Thyroid gland (tissue), 4 donors: ENCODE measurements at regions not wholly inside any gene's neighbourhood (a gene's known extent, or its start where the extent isn't known, plus 50 kb on each side); places are given as distances from the start of the nearest gene placed in this dataset.

Experiments
- DNase-seq, 2 donors: peaks; one replicate each; pipeline ENCODE4 v3.0.0-alpha.2; 2019
- H3K27ac ChIP-seq, 3 donors: fragments of 200-600 bp; sonication (generic); 1 replicate in 2 of 3; 2 replicates in 1 of 3; pipeline ENCODE4 v1.5.1; 2016 to 2019; ENCODE audit warnings: mild to moderate bottlenecking in 1 of 3, moderate library complexity in 1 of 3
- H3K27me3 ChIP-seq: fragments of 200-600 bp; sonication (generic); one replicate; pipeline ENCODE4 v1.5.1; 2019
- H3K36me3 ChIP-seq, 2 donors: fragments of 200-600 bp; sonication (generic); one replicate each; pipeline ENCODE4 v1.5.1; 2016 to 2019
- H3K4me1 ChIP-seq, 2 donors: fragments of 200-600 bp; sonication (generic); one replicate each; pipeline ENCODE4 v1.5.1; 2017 to 2019
- H3K4me3 ChIP-seq, 3 donors: fragments of 200-600 bp; sonication (generic); replicated peaks in 1 of 3; 1 replicate in 2 of 3; 2 replicates in 1 of 3; pipeline ENCODE4 v1.5.1; 2016; ENCODE audit warnings: mild to moderate bottlenecking in 1 of 3
- H3K9me3 ChIP-seq: fragments of 200-600 bp; sonication (generic); one replicate; pipeline ENCODE4 v1.5.1; 2017
- CTCF ChIP-seq, 6 experiments: fragments of 200-600 bp in 3 of 6; fragments of 450-650 bp in 3 of 6; sonication (generic) in 3 of 6; IDR thresholded peaks; one replicate each; pipeline ENCODE4 v1.5.1; 2016 to 2019; ENCODE audit warnings: antibody characterized with exemption in 6 of 6, mild to moderate bottlenecking in 2 of 6, inconsistent platforms in 1 of 6, moderate library complexity in 1 of 6
- POLR2A ChIP-seq, 2 donors: fragments of 450-650 bp; IDR thresholded peaks; one replicate each; pipeline ENCODE4 v1.6.1; 2017; ENCODE audit warnings: antibody characterized with exemption in 2 of 2, mild to moderate bottlenecking in 2 of 2, moderate library complexity in 1 of 2
- WGBS, 2 donors: methylation state at CpG; one replicate each; pipeline ENCODE4 v1.1.5; 2017; 5-methylcytosine and 5-hydroxymethylcytosine counted together
- intact Hi-C: fragments of 100-400 bp; cut with DNase I; formaldehyde crosslinking; loops from one replicate; pipeline ENCODE4 v1.15.1; 2023

GRCh38 chr6:26156850-26157250, 69.6 kb downstream of the HFE start:
- WGBS, 2 donors: 0 to 1% methylated on average over 17 to 18 of the region's 18 CpGs

GRCh38 chr6:26157251-26158075, 70.2 kb downstream of the HFE start:
- Histone ChIP-seq H3K4me1 (peaks cover 8 to 15% of the 10 kb centered on the region in 2 donors), H3K27me3 (no peaks in the 10 kb centered on the region), H3K27ac (peak overlapping the region; percentile 93 to 99 (median 99)), H3K36me3 (no peaks in the 10 kb centered on the region), H3K4me3 (peak overlapping the region; percentile 64 to 83 (median 70)), H3K9me3 (no peaks in the 10 kb centered on the region)
- intact Hi-C loops: loop anchor here (2.0 kb wide), 1 partner anchor 33 kb away; a partner anchor contains a TSS
- TF ChIP-seq POLR2A (IDR thresholded peaks at IDR 0.05): peak in 1 of 2 donors; percentile 54
- no peak for TF ChIP-seq CTCF (IDR thresholded peaks at IDR 0.05)
- no peak for DNase-seq
- WGBS, 2 donors: 1 to 3% methylated on average over 27 to 29 of the region's 29 CpGs

More at GRCh38 chr6:26156850-26157250, 69.6 kb downstream of the HFE start:
- intact Hi-C loops: loop anchor here (2.0 kb wide), 1 partner anchor 32 kb away; a partner anchor contains a TSS
- Histone ChIP-seq H3K36me3 (no peaks in the 10 kb centered on the region), H3K27me3 (no peaks in the 10 kb centered on the region), H3K4me1 (peaks cover 8 to 17% of the 10 kb centered on the region in 2 donors), H3K4me3 (peak overlapping the region; percentile 64 to 83 (median 70)), H3K27ac (peak overlapping the region; percentile 93 to 99 (median 99)), H3K9me3 (no peaks in the 10 kb centered on the region)
- no peak for TF ChIP-seq CTCF (IDR thresholded peaks at IDR 0.05)
- peak in 1 of 2 donors; percentile 41 for TF ChIP-seq POLR2A (IDR thresholded peaks at IDR 0.05)
- peak; percentile 77 to 78 for DNase-seq

DNA sequence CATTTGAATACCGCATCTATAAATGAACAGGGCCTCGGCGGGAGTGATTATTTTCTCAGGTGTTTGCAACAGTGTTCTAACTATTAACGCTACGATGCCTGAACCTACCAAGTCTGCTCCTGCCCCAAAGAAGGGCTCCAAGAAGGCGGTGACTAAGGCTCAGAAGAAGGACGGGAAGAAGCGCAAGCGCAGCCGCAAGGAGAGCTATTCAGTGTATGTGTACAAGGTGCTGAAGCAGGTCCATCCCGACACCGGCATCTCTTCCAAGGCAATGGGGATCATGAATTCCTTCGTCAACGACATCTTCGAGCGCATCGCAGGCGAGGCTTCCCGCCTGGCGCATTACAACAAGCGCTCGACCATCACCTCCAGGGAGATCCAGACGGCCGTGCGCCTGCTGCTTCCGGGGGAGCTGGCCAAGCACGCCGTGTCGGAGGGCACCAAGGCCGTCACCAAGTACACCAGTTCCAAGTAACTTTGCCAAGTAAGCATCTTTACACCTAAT, 70.9 kb downstream of the HFE start:
- H3K36me3 ChIP-seq: no peaks in the 10 kb centered on the region
- WGBS, 2 donors: 0 to 1% methylated on average over 28 of the region's 30 CpGs
- peak; percentile 82 to 84 for DNase-seq
- peak overlapping the region; percentile 27 to 51 (median 47) for H3K4me3 ChIP-seq
- no peaks in the 10 kb centered on the region for H3K27me3 ChIP-seq
- peak overlapping the region; percentile 80 to 92 (median 89) for H3K27ac ChIP-seq
- TF ChIP-seq CTCF (IDR thresholded peaks at IDR 0.05) (no peak), POLR2A (IDR thresholded peaks at IDR 0.05) (peak; percentile 96 to 99)
- H3K9me3 ChIP-seq: no peaks in the 10 kb centered on the region
- intact Hi-C loops: no loop called here
- H3K4me1 ChIP-seq: peaks cover 8 to 13% of the 10 kb centered on the region in 2 donors

- 0% methylated on average over 21 of the region's 21 CpGs for WGBS, 2 donors
- Histone ChIP-seq H3K4me1 (peaks cover 8 to 13% of the 10 kb centered on the region in 2 donors), H3K4me3 (peak overlapping the region; percentile 27 to 51 (median 47)), H3K27ac (peak overlapping the region; percentile 80 to 92 (median 89)), H3K36me3 (no peaks in the 10 kb centered on the region), H3K9me3 (no peaks in the 10 kb centered on the region), H3K27me3 (no peaks in the 10 kb centered on the region)
- DNase-seq: peak; percentile 63 to 72
- TF ChIP-seq POLR2A (IDR thresholded peaks at IDR 0.05): peak; percentile 4 to 39
- no peak for TF ChIP-seq CTCF (IDR thresholded peaks at IDR 0.05)
- intact Hi-C loops: no loop called here
Observed at GRCh38 chr6:26158581-26159356, 71.5 kb downstream of the HFE start.
